ENCODE measurements at regions not wholly inside any gene's neighbourhood (a gene's known extent, or its start where the extent isn't known, plus 50 kb on each side); places are given as distances from the start of the nearest gene placed in this dataset.

- Histone ChIP-seq H3K4me3 (ENCODE audit: low read length) (no peak overlapping the region), H3K4me1 (ENCODE audit: low read length) (peaks cover 11% of the 10 kb centered on the region), H4K20me1 (ENCODE audit: insufficient read depth, low read length) (no peaks in the 10 kb centered on the region), H3K9me3 (ENCODE audit: insufficient read depth, low read length) (no peaks in the 10 kb centered on the region), H3K27ac (ENCODE audit: low read length) (no peak overlapping the region), H3K27me3 (ENCODE audit: low read depth, low read length) (peaks cover 2% of the 10 kb centered on the region; the same call in 1 of the 2 replicates), H2AFZ (ENCODE audit: low read depth, low read length) (no peak overlapping the region), H3K79me2 (ENCODE audit: low read length) (no peaks in the 10 kb centered on the region), H3K36me3 (replicated peaks; ENCODE audit: low read depth, low read length) (no peaks in the 10 kb centered on the region), H3K9ac (ENCODE audit: low read length) (no peak overlapping the region), H3K4me2 (ENCODE audit: low read length) (no peak overlapping the region)
- TF ChIP-seq EZH2phosphoT487 (IDR thresholded peaks at IDR 0.05; ENCODE audit: low read depth) = no peak
- TF ChIP-seq CTCF (IDR thresholded peaks at IDR 0.05; ENCODE audit: low read depth, low read length) = no peak
These were observed 728.1 kb upstream of the SOX11 start for GRCh38 chr2:4964001-4964540.

GRCh38 chr2:4964579-4964978 is 727.6 kb upstream of the SOX11 start:
- Histone ChIP-seq H3K4me1 (ENCODE audit: low read length) (peaks cover 11% of the 10 kb centered on the region), H3K36me3 (replicated peaks; ENCODE audit: low read depth, low read length) (no peaks in the 10 kb centered on the region), H3K9me3 (ENCODE audit: insufficient read depth, low read length) (no peaks in the 10 kb centered on the region), H2AFZ (ENCODE audit: low read depth, low read length) (no peak overlapping the region), H3K4me2 (ENCODE audit: low read length) (no peak overlapping the region), H3K27ac (ENCODE audit: low read length) (no peak overlapping the region), H3K79me2 (ENCODE audit: low read length) (no peaks in the 10 kb centered on the region), H3K4me3 (ENCODE audit: low read length) (no peak overlapping the region), H3K9ac (ENCODE audit: low read length) (no peak overlapping the region), H3K27me3 (ENCODE audit: low read depth, low read length) (peaks cover 2% of the 10 kb centered on the region; the same call in 1 of the 2 replicates), H4K20me1 (ENCODE audit: insufficient read depth, low read length) (no peaks in the 10 kb centered on the region)
- TF ChIP-seq EZH2phosphoT487 (IDR thresholded peaks at IDR 0.05; ENCODE audit: low read depth) (no peak), CTCF (IDR thresholded peaks at IDR 0.05; ENCODE audit: low read depth, low read length) (no peak)

GRCh38 chr2:4965556-4966320 is 726.4 kb upstream of the SOX11 start:
- no peaks in the 10 kb centered on the region for H3K36me3 ChIP-seq (replicated peaks; ENCODE audit: low read depth, low read length)
- no peaks in the 10 kb centered on the region for H4K20me1 ChIP-seq (ENCODE audit: insufficient read depth, low read length)
- H3K4me3 ChIP-seq (ENCODE audit: low read length) = no peak overlapping the region
- peaks cover 7% of the 10 kb centered on the region for H3K4me1 ChIP-seq (ENCODE audit: low read length)
- H3K27ac ChIP-seq (ENCODE audit: low read length) = no peak overlapping the region
- H2AFZ ChIP-seq (ENCODE audit: low read depth, low read length) = no peak overlapping the region
- no peaks in the 10 kb centered on the region for H3K27me3 ChIP-seq (ENCODE audit: low read depth, low read length)
- TF ChIP-seq CTCF (IDR thresholded peaks at IDR 0.05; ENCODE audit: low read depth, low read length) = no peak
- no peak for TF ChIP-seq EZH2phosphoT487 (IDR thresholded peaks at IDR 0.05; ENCODE audit: low read depth)
- H3K9ac ChIP-seq (ENCODE audit: low read length) = no peak overlapping the region
- H3K9me3 ChIP-seq (ENCODE audit: insufficient read depth, low read length) = no peaks in the 10 kb centered on the region
- H3K4me2 ChIP-seq (ENCODE audit: low read length) = no peak overlapping the region
- H3K79me2 ChIP-seq (ENCODE audit: low read length) = no peaks in the 10 kb centered on the region

- H4K20me1 ChIP-seq (ENCODE audit: insufficient read depth, low read length) = no peaks in the 10 kb centered on the region
- no peak overlapping the region for H2AFZ ChIP-seq (ENCODE audit: low read depth, low read length)
- H3K27ac ChIP-seq (ENCODE audit: low read length) = no peak overlapping the region
- H3K79me2 ChIP-seq (ENCODE audit: low read length) = no peaks in the 10 kb centered on the region
- H3K4me1 ChIP-seq (ENCODE audit: low read length) = peaks cover 11% of the 10 kb centered on the region
- no peaks in the 10 kb centered on the region for H3K27me3 ChIP-seq (ENCODE audit: low read depth, low read length)
- H3K4me2 ChIP-seq (ENCODE audit: low read length) = no peak overlapping the region
- H3K36me3 ChIP-seq (replicated peaks; ENCODE audit: low read depth, low read length) = no peaks in the 10 kb centered on the region
- H3K9me3 ChIP-seq (ENCODE audit: insufficient read depth, low read length) = no peaks in the 10 kb centered on the region
- no peak overlapping the region for H3K9ac ChIP-seq (ENCODE audit: low read length)
- TF ChIP-seq EZH2phosphoT487 (IDR thresholded peaks at IDR 0.05; ENCODE audit: low read depth) = no peak
- no peak for TF ChIP-seq CTCF (IDR thresholded peaks at IDR 0.05; ENCODE audit: low read depth, low read length)
- H3K4me3 ChIP-seq (ENCODE audit: low read length) = no peak overlapping the region
These were observed 725.0 kb upstream of the SOX11 start for GRCh38 chr2:4967206-4967605.

Data from OCI-LY3 (cell line).